ENCODE measurements at regions not wholly inside any gene's neighbourhood (a gene's known extent, or its start where the extent isn't known, plus 50 kb on each side); places are given as distances from the start of the nearest gene placed in this dataset.

DNA sequence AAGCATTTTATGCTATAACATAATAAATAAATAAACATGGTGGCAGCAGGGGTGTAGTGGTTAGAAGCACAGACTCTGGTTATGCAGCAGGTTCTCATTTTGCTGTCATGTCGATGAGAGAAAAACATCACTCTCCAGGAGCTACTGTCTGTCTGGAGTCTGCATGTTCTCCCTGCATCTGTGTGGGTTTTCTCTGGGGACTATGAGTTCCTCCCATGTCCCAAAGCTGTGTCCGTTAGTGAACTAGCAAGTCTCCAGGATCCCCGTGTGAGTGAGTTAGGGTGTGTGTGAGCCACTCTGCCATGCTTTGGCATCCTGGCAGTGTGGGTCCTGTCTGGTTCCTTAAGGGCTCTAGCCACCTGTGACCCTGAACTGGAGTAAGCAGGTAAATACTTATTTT is 585.6 kb upstream of the AGA start:
- no peaks in the 10 kb centered on the region for H3K36me3 ChIP-seq
- no peak overlapping the region for H3K27ac ChIP-seq
- H3K4me1 ChIP-seq = no peaks in the 10 kb centered on the region
- ATAC-seq (no peak), DNase-seq (no peak)
- H3K4me3 ChIP-seq = no peak overlapping the region
- H3K27me3 ChIP-seq = no peaks in the 10 kb centered on the region
- TF ChIP-seq, protein P1, sequence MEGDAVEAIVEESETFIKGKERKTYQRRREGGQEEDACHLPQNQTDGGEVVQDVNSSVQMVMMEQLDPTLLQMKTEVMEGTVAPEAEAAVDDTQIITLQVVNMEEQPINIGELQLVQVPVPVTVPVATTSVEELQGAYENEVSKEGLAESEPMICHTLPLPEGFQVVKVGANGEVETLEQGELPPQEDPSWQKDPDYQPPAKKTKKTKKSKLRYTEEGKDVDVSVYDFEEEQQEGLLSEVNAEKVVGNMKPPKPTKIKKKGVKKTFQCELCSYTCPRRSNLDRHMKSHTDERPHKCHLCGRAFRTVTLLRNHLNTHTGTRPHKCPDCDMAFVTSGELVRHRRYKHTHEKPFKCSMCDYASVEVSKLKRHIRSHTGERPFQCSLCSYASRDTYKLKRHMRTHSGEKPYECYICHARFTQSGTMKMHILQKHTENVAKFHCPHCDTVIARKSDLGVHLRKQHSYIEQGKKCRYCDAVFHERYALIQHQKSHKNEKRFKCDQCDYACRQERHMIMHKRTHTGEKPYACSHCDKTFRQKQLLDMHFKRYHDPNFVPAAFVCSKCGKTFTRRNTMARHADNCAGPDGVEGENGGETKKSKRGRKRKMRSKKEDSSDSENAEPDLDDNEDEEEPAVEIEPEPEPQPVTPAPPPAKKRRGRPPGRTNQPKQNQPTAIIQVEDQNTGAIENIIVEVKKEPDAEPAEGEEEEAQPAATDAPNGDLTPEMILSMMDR (IDR thresholded peaks at IDR 0.05) = no peak
- H3K9me3 ChIP-seq = peaks cover 0 to 1% of the 10 kb centered on the region in 2 donors
- intact Hi-C loops (cut with DNase I) = no loop called here

DNA sequence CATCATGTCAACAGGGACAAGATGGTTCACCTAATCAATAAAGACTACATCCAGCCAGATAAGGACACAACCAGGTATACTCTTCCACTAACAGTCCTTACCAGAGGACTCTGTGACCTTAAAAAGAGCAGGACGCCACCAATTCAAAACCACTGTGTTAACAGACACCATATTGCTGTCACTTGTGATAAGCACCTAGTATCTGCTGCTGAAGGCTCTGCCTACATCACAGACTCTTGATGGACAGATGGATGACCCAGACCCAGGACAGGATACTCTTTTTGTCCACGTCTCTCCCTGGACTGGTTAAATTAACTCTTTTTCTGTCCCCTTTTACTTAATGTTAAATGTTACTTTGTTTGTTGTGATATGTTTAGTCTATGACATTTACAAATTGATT is 586.2 kb upstream of the AGA start:
- Histone ChIP-seq H3K4me1 (no peaks in the 10 kb centered on the region), H3K27me3 (no peaks in the 10 kb centered on the region), H3K9me3 (peaks cover 0 to 2% of the 10 kb centered on the region in 2 donors), H3K4me3 (no peak overlapping the region), H3K27ac (no peak overlapping the region), H3K36me3 (no peaks in the 10 kb centered on the region)
- ATAC-seq (no peak), DNase-seq (no peak)
- intact Hi-C loops (cut with DNase I) = no loop called here
- TF ChIP-seq, protein P1 (IDR thresholded peaks at IDR 0.05) = no peak

DNA sequence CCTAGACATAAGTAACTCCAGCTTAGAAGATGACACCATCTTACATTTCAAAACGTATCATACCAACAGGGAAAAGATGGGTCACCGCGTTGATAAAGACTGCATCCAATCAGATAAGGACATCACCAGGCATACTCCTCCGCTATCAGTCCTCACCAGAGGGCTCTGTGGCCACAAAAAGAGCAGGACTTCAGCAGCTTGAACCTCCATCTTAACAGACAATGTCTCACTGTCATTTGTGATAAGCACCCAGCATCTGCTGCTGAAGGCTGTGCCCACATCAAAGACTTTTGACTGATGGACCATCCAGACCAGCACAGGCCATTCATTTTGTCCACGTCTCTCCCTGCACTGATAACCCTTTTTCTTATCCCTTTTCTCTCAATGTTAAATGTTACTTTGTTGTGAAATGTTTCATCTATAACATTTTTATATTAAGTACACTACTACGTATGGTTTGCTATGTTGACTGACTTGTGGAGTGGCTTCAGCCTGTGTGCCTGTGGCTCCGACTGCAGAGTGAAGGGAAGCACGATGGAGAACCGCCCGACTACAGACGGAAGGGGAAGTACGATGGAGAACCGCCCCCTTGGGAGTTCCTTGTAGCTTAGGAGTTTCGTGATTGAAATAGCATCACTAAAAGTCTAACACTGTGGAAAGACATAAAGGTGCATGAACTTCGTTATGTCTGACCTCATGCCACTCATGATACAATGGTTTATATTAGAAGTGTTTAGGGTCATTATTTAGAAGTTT is 595.4 kb upstream of the AGA start:
- Histone ChIP-seq H3K27ac (no peak overlapping the region), H3K27me3 (no peaks in the 10 kb centered on the region), H3K9me3 (peaks cover 0 to 7% of the 10 kb centered on the region in 2 donors), H3K36me3 (no peaks in the 10 kb centered on the region), H3K4me3 (no peak overlapping the region), H3K4me1 (no peaks in the 10 kb centered on the region)
- no peak for DNase-seq
- TF ChIP-seq, protein P1 (IDR thresholded peaks at IDR 0.05) = no peak
- no peak for ATAC-seq
- intact Hi-C loops (cut with DNase I) = no loop called here

GRCh38 chr4:178056996-178057395 is 614.8 kb upstream of the AGA start:
- no peak for ATAC-seq
- intact Hi-C loops (cut with DNase I) = no loop called here
- Histone ChIP-seq H3K27me3 (no peaks in the 10 kb centered on the region), H3K4me1 (no peaks in the 10 kb centered on the region), H3K36me3 (no peaks in the 10 kb centered on the region), H3K27ac (no peak overlapping the region), H3K9me3 (peaks cover 0 to 4% of the 10 kb centered on the region in 2 donors), H3K4me3 (no peak overlapping the region)
- DNase-seq = no peak
- TF ChIP-seq, protein P1 (IDR thresholded peaks at IDR 0.05) = no peak

GRCh38 chr4:178063568-178063967 is 621.3 kb upstream of the AGA start:
- no peaks in the 10 kb centered on the region for H3K4me1 ChIP-seq
- no peaks in the 10 kb centered on the region for H3K9me3 ChIP-seq
- ATAC-seq (no peak), DNase-seq (no peak)
- TF ChIP-seq, protein P1 (IDR thresholded peaks at IDR 0.05) = no peak
- H3K27me3 ChIP-seq = no peaks in the 10 kb centered on the region
- H3K36me3 ChIP-seq = no peaks in the 10 kb centered on the region
- H3K4me3 ChIP-seq = no peak overlapping the region
- intact Hi-C loops (cut with DNase I) = no loop called here
- H3K27ac ChIP-seq = no peak overlapping the region
